ENCODE measurements at regions not wholly inside any gene's neighbourhood (a gene's known extent, or its start where the extent isn't known, plus 50 kb on each side); places are given as distances from the start of the nearest gene placed in this dataset.

DNA sequence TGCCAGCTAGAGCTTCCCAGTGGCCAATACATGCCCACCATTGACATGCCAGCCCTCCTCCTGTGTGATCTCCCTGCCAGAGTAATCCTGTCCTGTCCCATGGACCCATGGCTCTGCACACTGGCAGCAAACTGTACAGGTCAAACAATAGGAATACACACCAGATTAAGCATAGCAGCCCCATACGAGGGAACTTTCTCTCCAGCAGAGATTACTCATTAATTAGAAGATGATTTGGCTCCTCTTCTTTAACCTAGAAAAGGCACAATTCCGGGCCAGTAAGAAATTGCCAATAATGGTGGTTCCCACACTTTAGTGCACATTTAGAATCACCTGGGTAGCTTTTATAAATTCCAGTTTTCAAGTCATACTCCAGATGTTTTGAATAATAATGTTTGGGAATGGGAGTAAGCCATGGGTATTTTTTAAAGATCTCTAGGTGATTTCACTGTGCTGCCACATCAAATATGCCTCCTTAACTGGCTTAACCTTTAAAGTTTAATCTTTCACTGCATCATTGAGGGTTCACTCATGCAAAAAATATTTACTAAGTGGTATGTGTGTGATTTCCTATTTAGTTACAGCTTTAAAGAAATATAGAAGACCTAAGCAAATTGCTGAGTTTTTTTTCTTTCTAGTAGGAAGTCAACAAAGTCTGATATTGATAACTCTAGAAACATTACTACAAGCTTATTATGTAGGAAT is 277.6 kb upstream of the NWD2 start:
- DNase-seq (ENCODE audit: low read depth) = no peak

- DNase-seq (ENCODE audit: low read depth) = no peak
These were observed 265.0 kb upstream of the NWD2 start for GRCh38 chr4:36979533-36979932.

DNA sequence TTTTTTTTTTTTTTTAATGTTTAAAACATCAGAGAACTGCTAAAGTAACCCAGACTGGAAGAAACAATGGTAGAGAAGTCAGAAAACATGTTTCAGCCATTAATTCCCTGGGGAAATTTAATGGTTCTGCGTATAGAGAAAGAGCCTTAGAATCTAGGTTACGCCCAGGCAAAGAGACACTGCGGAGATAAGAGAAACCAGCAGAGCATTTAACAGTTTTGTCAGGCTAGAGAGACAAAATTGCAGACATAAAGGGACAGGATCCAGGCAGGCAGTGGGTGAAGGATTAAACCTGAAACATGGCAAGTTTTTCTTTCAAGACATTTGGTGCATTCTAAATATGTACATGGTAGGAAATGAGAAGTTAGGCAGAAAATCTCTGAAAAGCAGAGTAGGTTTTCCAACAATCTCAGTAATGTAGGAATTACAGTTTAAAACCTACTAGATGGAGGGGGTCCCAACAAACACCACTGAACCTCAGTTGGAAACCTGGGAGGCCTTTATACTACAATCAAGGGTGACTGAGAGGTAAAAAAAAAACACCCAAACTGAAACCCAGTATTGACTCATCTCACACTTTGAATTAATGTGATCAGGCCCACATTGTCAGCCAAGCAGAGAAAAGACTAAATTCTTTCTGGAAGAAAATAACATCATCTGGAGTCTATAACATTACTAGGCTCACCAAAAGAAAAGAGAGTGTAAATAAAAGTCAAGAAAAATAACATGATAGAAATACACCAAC is 254.2 kb upstream of the NWD2 start:
- DNase-seq (ENCODE audit: low read depth) = no peak

DNA sequence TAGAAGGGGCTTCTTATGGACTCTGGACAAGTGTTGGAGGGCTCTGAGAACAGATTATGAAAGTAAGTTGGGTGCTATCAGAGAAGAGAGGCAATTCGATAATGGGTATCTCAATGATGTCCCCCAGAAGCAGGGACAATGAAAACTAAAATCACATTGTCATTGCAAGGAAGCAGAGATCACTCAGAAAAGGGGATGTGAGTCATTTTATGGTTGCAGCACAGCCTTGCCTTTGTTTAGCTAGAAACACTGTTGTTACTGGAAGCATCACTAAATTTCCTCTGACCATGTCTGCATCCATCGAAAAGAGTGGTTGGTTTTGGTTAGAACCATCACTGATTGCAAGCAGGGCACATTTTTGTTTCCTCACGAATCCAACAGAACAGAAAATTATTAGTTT is 246.8 kb upstream of the NWD2 start:
- no peak for DNase-seq (ENCODE audit: low read depth)

- no peak for DNase-seq (ENCODE audit: low read depth)
These were observed 244.3 kb upstream of the NWD2 start for GRCh38 chr4:37000281-37000680.

- DNase-seq (ENCODE audit: low read depth) = no peak
These were observed 242.7 kb upstream of the NWD2 start for GRCh38 chr4:37001688-37002436.

DNA sequence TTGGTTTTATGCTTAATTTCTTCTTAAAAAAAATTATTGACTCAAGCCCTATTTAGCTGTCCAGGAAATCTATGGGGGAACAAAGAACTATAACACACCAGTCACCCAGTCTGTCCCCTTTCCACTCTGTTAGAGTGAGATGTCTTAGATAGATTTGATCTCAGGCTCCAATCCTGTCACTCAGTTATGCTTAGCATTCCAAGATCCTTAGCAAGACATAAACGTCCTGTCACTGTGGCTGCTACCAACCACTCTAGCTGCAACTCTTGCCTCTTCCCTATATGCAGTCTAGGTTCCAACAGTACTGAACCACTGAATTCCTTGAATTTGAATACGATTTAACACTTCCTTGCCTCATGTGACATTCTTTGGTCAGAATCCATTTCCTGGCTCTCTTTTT is 241.9 kb upstream of the NWD2 start:
- DNase-seq (ENCODE audit: low read depth) = no peak

GRCh38 chr4:37008199-37008598 is 236.3 kb upstream of the NWD2 start:
- no peak for DNase-seq (ENCODE audit: low read depth)

DNA sequence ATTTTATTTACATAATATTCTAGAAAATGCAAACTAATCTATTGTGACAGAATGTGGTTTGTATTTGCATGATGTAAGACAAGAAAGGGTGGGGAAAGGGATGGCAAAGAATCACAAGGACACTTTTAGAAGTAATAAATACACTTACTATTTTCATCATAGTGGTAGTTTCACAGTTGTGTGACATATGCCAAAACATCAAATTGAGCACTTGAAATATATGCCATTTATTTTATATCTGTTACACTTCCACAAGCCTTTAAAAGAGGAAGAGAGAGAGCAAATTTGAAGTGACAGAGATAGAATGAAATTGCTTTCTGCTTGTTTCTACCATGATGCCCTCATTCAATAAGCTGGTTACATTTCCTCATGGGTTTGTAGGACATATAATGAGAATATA is 230.0 kb upstream of the NWD2 start:
- no peak for DNase-seq (ENCODE audit: low read depth)

GRCh38 chr4:37015391-37015790 is 229.2 kb upstream of the NWD2 start:
- no peak for DNase-seq (ENCODE audit: low read depth)

DNA sequence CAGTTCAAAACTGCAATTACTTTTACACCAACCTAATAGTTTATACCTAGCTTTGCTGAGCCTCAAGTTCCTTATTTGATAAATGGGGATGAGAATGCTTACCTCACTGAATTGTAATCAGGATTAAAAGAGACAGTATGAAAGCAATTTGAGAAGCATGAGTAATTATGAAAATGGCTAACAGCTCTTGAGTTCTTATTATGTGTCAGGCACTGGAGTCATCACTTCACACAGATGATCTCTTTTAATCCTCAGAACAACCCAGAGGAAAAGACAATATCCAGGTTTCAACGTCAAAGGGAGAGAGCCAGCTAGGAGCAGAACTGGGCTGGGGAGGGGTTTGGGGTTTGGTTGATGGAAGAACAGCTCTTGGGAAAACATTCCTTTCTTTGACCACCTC is 221.0 kb upstream of the NWD2 start:
- DNase-seq (ENCODE audit: low read depth) = no peak

GRCh38 chr4:37023996-37024395 is 220.5 kb upstream of the NWD2 start:
- DNase-seq (ENCODE audit: low read depth) = no peak

DNA sequence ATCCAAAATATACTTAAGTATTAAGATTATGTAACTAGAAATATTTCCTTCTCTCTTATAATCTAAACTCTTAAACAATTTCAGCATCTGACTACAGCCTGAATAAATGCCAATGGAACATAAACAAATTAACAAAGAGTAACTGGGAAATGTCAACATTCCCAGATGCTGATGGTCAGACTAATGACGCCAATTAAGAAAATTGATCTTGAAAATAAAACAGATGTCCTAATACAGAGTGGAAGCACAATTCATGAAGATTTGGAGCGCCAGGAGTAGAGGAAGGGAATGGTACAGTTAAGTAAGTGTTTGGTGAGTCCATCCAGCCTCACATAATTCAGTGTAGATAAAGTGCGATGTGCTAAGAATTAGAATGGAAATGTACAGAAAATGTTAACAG is 203.7 kb upstream of the NWD2 start:
- DNase-seq (ENCODE audit: low read depth) = no peak

DNA sequence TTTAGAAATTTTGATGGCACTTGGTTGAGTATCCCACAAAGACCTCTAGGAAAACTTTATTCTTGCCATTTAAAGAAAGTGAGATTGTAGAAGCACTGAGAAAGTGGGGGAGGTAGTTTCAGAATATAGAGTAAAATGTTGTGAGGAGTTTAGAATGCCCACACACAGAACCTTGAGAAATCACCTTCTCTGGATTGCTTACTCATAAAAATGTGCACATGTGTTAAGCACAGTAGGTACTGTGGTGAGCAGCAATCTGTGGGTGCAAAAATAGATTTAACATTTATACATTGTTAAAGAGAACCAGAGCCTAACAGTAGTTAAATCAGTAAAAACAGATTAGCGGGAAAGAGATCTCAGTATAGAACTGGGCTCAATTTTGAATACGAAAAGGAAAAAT is 201.2 kb upstream of the NWD2 start:
- DNase-seq (ENCODE audit: low read depth) = no peak

GRCh38 chr4:37051111-37051510 is 193.4 kb upstream of the NWD2 start:
- DNase-seq (ENCODE audit: low read depth) = no peak

GRCh38 chr4:37051866-37052265 is 192.7 kb upstream of the NWD2 start:
- DNase-seq (ENCODE audit: low read depth) = no peak

DNA sequence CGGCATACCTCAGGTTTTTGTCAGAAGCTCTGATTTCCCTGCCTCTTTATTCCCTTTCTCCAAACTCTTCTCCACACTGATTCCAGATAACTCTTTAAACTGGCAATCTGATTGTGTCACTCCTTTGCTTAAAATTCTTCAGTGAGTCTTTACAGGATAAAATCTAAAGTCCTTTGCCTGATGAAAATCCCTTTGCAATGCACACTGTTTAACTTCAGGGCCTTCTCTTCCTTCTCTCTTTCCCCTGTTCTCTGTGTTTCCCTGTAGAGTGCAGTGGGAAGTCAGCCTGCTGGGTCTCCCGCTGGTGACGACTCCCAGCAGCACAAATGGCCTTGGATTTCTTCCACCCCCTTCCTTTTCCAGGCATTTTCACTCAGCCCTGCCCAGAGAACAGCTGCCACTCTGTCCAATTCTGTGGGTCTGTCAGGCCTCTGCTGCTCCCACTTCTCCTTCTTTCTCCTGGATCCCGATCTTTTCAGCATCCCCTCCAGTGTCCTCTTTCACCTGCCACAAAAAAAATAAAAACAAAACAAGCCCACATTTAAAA is 189.9 kb upstream of the NWD2 start:
- DNase-seq (ENCODE audit: low read depth) = no peak

- no peak for DNase-seq (ENCODE audit: low read depth)
These were observed 185.7 kb upstream of the NWD2 start for GRCh38 chr4:37058826-37059225.

GRCh38 chr4:37066159-37066558 is 178.4 kb upstream of the NWD2 start:
- no peak for DNase-seq (ENCODE audit: low read depth)

- no peak for DNase-seq (ENCODE audit: low read depth)
These were observed 176.0 kb upstream of the NWD2 start for GRCh38 chr4:37068580-37068979.

- no peak for DNase-seq (ENCODE audit: low read depth)
These were observed 174.5 kb upstream of the NWD2 start for GRCh38 chr4:37070041-37070440.

- no peak for DNase-seq (ENCODE audit: low read depth)
These were observed 173.0 kb upstream of the NWD2 start for GRCh38 chr4:37071576-37071975.
